GM12873 (cell line): ENCODE measurements at regions not wholly inside any gene's neighbourhood (a gene's known extent, or its start where the extent isn't known, plus 50 kb on each side); places are given as distances from the start of the nearest gene placed in this dataset.

Experiments
- TF ChIP-seq, protein P1 (sequence below): IDR thresholded peaks from 2 replicates; pipeline ENCODE4 v1.5.1; 2012; ENCODE audit warnings: low read depth, mild to moderate bottlenecking, moderate library complexity, low read length, control low read depth; ENCODE audit not compliant: insufficient read depth; ENCODE audit errors: missing control alignments

DNA sequence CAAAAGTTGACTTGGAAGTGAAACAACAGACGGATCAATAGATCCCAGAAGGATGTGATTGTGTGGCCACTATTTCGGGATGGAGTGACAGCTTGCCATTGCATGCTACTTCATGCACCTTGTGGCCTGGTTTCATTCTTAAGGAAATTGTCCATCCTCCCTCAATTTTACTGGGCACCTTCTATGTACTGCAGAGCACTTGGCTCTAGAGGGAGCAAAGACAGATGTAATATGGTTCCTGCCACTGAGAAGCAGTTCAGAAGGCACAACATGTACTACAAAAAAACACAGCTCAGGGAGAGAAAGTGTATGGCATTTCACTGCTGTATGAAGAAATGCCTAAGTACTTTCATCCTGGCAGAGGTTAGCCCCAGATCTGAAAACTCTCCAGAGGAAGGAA, 91.9 kb downstream of the FOXA2 start:
- TF ChIP-seq, protein P1, sequence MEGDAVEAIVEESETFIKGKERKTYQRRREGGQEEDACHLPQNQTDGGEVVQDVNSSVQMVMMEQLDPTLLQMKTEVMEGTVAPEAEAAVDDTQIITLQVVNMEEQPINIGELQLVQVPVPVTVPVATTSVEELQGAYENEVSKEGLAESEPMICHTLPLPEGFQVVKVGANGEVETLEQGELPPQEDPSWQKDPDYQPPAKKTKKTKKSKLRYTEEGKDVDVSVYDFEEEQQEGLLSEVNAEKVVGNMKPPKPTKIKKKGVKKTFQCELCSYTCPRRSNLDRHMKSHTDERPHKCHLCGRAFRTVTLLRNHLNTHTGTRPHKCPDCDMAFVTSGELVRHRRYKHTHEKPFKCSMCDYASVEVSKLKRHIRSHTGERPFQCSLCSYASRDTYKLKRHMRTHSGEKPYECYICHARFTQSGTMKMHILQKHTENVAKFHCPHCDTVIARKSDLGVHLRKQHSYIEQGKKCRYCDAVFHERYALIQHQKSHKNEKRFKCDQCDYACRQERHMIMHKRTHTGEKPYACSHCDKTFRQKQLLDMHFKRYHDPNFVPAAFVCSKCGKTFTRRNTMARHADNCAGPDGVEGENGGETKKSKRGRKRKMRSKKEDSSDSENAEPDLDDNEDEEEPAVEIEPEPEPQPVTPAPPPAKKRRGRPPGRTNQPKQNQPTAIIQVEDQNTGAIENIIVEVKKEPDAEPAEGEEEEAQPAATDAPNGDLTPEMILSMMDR: no peak

GRCh38 chr20:22491194-22491505, 93.2 kb downstream of the FOXA2 start:
- TF ChIP-seq, protein P1: no peak

DNA sequence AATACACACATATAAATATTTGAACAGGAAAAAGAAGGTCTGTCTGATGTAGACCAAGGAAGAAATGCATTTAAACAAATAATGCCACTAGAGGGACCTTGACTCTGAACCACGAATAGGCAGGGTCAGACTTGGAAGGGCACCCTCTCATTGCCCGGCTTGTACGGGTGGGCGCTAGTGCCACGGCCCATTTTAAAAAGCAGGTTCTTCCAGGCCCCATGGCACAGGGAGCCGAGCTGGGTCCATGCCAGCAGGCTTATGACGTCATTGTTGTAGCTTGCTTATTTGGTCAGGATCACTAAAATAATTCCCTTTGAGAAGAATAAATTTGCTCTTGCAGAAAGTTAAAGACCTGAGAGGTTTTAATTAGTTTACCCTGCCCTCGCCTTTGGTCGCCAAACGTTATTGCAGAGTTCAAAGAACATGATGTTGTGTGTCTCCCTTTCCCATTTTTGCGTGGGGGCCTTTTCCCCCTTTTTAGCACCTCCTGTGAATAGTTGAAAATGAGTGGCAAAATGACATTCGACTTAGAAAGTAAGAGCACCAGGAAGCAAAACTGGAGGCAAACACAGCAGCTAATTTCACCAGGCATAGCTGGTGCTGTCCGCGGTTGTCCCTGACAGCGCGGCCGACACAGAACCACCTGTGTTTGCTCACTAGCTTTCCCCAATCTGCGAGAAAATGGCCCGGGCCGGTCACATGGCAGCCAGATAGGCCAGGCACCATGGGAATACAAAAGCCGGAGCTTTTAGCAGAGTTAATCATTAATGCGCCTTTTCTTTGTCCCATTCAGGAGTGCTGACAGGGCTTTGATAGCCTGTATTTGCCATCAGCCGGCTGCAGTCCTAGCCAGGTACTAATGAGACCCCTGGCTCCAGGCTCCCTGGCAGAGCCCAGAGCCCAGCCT, 93.8 kb downstream of the FOXA2 start:
- TF ChIP-seq, protein P1: no peak

DNA sequence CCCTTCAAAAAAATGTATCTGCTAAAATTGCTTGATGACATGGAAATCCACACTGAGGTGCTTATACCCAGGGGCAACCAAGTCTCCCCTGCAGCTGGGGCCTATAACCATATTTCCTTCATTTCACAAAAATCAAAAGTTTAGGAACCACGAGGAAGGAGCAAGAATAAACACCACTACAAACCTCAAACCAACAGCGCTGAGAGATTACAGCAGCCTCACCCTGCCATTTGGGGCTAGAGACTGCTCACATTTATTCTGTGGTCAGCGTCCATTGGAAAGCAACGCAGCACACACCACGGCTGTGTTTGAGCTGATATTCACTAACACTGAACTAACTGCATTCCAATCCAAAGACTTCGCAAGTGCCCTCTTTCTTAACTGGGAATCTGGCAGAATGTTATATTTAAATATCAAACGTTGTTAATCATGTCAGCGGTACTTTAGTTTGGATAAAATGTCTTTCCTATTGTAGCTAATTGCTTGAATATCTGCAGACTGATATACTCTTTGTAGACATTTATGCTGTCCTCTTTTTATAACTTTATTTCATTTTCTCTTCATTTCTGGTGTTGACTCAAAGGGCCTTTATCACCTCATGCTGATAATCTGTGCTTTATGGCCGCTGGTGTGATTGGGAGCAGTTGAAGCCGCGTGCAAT, 94.6 kb downstream of the FOXA2 start:
- TF ChIP-seq, protein P1: no peak

DNA sequence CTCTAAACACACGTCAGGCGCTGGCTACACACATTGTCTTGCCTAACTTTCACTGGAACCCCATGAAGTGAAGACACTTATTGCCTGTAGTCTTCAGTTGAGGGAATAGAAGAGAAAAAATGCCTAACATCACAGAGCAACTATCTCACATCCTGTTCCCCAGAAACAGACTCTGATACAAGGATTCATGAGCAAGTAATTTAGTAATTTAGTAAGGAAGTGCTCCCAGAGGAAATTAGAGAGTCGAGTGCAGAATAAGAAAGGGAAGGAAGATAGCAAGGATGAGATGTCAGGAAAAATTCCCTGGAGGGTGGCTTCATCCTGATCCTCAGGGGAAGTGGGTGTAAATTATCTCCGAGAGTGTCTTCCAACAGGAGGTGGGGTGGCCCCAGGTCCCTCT, 104.0 kb downstream of the FOXA2 start:
- TF ChIP-seq, protein P1: no peak

GRCh38 chr20:22475662-22476061, 108.7 kb downstream of the FOXA2 start:
- TF ChIP-seq, protein P1: no peak

GRCh38 chr20:22474224-22474623, 110.1 kb downstream of the FOXA2 start:
- TF ChIP-seq, protein P1: no peak
